Fibroblast of the conjunctiva (primary cell): ENCODE measurements at regions not wholly inside any gene's neighbourhood (a gene's known extent, or its start where the extent isn't known, plus 50 kb on each side); places are given as distances from the start of the nearest gene placed in this dataset.
"Not testable (repeated sequence)": the region's sequence is repeated elsewhere in the genome, so short reads cannot be mapped to it uniquely, and the experiment has no call there.

ENCODE experiments used
- DNase-seq: peaks from one replicate; pipeline ENCODE4 v3.0.0-alpha.2; 2010; ENCODE audit warnings: low read depth

DNA sequence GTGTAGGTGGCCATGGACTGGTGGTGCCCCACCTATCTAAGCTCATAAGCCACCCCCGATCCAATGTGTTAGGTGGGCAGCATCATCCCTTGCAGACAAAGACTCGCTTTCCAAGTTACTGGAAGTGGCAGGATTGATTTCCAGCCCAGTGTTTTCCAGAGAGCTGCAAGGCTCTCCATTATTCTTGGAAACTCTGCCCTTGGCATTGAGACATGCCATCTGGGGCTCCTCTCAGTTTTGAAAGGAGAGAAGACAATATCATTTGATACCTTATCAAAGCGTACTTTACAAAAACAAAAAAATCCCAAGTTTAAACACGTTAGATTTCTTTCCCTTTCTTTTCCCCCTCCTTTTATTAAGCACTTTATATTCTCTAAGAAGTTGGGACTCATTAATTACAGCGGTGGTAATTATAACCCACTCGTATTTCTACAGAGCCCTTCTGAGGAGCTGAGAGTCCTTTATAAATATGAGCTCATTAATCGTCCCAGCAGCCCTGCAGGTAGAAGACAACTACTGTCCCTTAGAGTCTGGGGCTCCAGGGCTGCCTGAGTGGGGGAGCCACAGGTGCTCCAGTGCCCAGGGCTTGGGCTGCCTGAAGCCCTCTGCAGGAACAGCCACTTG lies 226.1 kb downstream of the TLE3 start:
- DNase-seq = no peak

DNA sequence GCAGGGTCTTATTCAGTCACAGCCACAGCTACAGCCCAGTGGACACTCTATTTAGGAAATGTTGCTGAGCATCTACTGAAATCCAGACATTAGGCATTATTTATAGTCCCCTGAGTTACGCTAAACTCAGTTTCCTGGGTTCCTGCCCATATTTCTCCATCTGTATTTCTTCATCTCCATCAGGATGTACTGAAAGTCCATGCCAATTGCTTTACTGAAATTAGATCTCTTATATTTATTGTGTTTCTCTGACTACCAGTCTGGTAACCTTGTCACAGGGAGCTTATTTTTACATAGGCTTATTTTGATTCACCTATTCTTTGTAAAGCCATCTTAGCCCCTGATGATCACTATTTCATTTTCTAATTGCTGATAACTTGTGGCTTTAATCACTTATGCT lies 223.9 kb downstream of the TLE3 start:
- DNase-seq = no peak

DNA sequence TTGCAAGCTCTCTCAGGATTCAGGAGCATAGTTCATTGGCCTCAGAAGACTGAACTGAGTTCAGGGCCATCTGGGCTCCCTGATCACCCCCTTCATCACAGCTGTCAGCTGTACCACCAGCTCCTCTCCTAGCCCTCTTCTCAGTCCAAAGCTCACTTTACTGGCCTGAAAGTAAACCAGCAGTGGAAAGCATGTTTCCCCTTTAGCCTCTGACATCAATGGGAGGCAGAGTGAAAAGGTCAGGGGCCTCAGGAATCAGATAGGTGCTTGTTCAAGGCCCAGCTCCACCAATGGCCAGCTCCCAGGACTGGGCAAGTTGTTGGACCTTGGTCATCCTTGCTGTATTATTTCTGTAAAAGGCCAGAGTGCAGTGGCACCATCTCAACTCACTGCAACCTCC lies 223.4 kb downstream of the TLE3 start:
- no peak for DNase-seq

DNA sequence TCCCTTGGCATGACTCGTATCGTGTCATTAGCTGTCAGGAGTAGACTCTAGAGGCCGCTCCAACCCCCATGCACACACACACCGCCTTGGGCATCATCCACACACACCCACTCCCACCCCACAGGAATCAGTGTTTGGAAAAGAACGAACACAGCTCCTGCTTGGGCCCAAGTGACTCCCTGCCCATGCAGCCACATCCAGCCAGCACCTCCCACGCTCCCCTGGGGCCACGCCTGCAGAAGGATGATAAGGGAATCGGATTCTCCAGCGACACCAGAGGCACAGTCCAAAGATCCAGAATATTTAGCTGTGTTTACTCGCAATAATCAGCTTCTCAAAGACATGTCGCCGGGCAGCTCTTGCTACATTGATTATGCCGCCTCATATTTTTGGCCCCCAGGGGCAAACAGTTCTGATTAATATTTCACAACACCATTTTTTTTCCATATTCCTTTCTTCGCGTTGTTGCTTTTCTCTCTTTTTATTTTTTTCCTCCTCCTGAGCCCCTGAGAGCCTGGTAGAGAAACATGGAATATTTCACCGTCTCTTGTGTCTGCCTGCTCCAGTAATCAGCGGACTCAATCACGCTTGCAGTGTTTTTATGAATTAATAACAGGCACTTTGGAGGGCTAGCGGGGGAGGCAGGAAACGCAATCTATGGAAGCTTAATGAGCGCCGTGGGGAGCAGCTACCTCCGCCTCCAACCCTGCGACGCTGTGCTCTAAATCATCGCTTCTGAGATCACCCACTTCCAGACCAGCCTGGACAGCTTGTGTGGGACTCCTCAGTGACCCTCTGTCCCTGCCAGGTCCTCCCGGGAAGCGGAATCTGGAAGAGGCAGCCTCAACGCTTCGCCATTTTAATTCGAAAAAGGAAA lies 221.4 kb downstream of the TLE3 start:
- no peak for DNase-seq

DNA sequence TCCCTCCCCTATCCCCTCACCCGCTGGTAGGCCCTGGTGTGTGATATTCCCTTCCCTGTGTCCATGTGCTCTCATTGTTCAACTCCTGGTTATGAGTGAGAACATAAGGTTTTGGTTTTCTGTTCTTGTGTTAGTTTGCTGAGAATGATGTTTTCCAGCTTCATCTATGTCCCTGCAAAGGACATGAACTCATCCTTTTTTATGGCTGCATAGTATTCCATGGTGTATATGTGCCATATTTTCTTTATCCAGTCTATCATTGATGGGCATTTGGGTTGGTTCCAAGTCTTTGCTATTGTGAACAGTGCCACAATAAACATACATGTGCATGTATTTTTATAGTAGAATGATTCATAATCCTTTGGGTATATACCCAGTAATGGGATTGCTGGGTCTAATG lies 217.8 kb downstream of the TLE3 start:
- DNase-seq = not testable (repeated sequence)

DNA sequence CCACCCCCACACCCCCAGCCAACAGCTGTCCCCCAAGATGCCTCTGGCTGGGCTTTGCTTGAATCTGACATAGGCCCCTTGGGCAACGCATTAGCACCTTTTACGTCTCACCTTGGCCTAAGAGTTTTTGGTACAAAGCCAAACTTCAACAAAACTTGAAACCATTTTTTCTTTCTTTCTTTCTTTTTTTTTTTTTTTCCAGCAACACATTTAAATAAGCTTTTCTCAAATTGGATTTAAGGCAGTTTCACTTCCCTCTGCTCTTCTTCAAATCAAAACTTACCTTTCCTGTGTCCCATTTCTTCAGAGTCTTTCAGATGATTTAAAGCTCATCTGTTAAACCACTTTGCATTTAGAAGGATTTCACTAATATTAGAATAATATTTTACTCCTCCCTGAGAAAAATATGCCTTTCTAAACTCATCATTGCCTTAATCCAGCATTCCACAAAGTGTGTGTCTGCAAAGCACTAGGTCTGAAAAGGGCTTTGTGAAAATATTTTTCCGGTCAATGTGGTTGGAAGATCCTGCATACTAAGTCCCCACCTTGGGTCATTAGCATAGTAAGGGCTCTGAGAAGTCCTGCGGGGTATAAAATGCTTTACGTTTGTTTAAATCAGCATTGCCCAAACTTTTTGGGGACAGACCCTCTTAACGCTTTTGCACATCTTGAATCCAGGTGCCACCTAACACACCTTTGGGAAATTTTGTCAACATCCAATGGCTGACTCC lies 217.0 kb downstream of the TLE3 start:
- no peak for DNase-seq

DNA sequence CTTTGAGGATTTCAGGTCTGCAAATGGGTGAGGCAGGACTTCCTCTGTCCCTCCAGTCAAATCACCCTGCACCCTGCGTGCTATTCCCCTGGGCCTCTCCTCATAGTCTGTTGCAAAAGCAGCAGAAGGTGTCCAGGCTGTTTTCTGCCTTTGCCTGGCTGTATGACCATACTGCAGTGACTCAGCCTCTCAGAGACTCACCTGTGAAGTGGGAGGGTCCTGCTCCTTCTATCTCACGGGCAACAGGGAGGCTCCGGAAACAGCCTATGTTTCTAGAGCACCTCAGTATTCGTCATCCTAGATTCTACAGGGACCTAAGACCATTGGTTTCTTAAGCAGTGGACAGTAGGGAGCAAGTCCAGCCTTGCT lies 216.4 kb downstream of the TLE3 start:
- no peak for DNase-seq

DNA sequence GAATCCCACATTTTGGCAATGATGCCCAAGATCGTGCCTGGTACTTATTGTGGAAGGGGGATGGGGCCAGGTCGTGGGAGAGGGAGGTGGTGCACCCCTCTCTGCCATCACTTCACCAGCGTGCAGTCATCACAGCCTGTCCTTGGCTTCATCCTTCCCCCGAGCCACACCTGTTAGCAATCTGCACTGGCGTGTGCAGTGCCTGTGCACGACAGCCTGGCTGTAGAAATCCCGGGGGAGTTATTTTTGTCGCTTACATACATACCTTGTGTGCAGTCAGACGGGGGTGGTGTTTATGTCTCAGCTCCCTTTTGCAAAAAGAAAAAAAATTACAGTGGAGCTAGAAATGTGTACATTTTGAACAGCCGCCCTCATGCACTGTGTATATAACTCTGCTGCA lies 216.0 kb downstream of the TLE3 start:
- no peak for DNase-seq

DNA sequence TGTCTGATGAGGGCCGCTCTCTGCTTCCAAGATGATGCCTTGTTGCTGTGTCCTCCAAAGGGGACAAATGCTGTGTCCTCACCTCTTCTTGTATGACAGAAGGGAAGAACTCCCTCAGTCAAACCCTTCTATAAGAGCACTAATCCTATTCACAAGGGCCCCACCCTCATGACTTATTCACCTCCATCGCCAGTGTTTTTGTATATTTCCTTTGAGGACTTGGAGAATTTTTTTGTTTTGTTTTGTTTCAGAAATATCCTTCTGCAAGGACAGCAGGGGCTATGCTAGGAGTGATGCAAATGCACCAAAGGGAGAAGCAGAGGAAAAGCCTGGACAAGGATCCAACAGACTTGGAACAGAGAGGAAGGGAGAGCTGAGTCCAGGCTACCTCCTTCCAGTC lies 214.4 kb downstream of the TLE3 start:
- no peak for DNase-seq

DNA sequence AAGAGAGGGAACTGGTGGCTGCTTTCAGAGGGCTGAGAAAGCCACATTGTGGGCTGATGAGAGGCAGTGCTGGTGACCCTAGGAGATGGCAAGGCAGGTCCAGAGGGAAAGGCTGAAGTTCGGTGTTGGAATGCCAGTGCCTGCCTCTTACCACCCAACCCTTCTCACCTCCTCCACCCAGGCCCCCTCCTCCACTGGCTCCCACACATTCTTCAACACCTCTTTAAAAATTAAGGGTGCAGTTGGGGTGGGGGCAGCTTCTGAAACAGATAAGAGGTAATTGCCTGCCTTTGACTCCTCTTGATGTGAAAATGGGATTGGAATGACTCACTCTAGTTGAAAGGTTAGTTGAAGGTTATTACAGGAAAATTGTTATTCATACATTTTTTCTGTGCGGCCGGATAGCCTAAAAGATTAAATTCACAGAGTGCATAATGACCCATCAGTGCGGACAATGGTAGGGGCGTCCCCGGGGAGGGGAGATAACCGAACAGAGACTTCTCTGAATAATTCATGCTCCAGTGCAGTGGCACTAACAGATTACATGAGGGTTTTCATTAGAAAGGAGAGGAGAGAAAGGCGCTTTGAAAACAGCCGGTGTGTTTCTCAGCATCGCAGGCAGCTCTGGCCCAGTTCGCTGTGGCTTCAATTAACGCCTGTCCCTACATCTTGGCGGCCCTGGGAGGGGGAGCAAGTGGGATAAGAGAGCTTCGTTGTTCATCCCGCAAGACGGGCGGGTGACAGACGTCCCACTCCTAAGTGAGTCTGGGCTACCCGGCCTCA lies 212.4 kb downstream of the TLE3 start:
- no peak for DNase-seq

DNA sequence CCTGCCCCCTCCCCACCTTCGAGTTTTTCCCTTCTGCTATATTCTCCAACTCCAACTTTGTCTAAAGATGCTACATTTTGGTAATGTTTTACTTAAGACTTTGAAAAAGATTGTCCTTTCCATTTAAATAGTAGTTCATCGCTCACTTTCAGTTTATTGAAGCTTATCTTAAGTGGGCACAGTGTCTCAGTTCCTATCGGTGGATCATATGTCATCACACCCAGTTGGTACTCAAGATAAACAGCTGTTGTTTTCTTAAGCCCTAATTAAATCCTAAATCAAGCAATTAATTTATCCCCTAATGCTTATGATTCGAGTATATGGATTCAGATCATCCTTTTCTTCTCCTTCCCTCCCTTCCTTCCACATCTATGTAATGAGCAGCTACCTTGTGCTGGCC lies 210.7 kb downstream of the TLE3 start:
- DNase-seq = no peak

DNA sequence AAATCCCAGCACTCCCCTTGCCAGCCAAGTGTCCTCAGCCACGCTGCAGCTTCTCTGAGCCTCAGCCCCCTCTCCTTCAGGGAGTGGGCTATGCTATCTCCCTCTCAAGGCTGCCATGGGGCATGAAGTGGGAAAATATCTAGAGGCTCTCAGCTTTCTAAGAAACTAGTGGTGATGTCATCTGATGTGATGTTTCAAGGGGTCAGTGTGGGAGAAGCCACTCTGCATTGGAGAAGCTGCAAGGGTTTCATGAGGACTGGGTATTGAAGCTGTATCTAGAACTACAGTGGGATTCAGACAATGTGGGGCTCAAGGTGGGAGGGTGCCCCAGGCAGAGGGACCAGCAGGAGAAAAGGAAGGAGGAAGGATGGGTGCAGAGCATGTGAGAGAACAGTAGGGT lies 210.2 kb downstream of the TLE3 start:
- no peak for DNase-seq

DNA sequence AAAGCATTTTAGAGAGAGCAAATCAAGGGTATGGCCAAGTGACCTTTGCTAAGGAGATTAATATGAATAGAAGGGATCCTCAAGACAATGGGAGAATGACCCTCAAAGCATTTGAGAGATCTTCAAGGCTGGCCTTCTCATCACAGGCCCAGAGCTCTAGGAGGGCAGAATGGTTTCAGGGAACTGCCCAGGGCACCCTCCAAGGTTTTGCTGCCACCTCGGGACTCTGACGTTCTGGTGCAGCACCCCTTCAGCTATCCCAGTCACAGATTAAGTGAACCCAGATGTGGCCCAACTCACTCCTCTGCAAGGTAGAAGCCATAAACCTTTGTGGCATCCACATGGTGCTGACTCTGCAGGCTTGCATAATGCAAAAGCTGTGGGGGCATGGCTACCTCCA lies 209.3 kb downstream of the TLE3 start:
- no peak for DNase-seq

DNA sequence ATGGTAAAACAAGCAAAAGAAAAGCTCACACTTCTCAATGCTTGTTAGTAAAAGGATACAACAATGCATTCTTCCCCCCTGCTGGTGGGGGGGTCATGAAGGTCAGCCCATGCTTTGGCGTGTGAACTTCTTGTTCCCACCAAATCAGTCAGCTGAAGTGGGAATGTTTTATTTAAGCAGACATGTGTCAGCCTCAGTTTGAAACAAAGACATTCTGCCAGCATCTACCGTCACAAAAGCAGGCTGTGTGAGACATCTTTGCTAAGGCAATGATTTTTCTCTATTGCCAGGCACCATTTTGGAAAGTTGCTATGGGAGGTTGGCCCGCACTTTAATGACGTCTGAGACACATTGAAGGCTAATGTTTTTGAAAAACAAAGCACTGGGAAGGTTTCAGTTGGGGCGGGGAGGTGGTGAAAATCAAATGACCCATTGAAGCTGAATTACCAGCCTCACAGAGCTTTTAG lies 206.6 kb downstream of the TLE3 start:
- no peak for DNase-seq

DNA sequence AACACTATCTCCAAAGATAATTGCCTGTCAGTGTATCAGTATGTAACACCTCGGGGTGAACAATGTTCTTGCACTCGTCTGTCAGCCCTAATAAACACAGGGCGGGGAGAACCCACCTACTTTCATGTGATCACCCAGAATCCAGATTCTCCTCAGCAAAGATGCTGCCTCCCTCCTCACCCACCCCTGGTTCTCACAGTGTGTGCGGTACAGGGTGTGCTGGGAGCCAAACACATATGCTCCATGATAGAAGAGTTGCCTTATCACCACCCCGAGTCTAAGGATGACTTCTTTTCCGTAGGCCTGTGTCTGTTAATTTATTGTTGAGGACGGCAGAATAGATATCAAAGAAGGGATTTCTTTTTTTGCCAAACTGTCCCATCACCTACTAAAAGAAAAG lies 206.1 kb downstream of the TLE3 start:
- DNase-seq = no peak

DNA sequence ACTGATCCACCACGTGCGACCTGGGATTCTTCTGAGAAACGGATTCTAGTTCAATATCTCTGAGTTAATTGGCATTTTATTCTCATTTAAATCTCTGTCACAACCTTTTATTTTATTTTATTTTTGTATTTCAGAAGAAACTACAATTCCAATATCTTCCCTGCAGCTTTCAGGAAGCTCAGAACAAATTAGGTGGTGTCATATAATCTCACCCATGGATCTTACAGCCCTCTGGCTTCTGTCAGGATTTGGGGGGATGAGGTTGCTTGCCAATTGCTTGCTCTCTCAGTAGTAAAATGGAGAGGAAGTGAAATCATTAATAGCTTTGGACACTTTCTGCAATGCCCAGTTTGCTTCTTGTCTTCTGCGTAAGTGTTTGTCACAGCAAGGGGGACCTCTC lies 205.4 kb downstream of the TLE3 start:
- DNase-seq = no peak

DNA sequence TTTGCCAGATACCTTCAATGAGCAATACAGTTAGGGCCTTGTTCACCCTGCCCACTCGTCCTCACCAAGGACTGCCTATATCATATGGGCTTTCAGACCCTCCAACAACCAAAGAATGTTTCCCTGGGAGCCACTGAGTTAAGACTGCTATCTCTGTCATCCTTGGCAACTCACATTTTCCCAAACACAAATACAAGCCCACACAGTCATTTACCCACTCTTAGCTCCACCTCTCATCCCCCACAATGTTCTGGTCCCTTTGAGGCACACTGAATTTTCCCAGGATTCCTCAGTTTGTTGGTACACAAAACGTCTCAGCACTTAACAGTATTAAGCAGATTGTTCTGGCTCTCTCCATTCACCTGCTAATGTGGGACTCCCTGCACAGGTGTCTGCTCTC lies 204.6 kb downstream of the TLE3 start:
- DNase-seq = no peak

DNA sequence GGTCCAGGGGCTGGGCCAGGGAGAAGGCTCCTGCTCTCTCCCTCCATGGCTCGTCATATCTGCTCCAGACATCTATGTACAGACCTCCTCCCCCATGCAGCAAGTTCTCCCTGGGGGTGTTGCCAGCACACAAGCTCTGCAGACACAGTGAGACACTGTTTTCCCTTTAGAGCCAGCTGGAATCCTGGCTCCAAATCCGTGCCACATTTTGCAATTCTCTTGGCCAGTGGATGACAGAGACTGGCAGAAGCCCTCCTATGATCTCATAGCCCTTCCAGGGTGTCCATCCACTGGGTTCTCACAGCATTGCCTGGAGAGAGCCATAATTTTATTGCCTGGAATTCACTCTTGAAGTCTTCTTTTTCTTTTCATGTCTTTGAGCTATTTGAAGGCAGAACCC lies 203.9 kb downstream of the TLE3 start:
- DNase-seq = peak; percentile 1

DNA sequence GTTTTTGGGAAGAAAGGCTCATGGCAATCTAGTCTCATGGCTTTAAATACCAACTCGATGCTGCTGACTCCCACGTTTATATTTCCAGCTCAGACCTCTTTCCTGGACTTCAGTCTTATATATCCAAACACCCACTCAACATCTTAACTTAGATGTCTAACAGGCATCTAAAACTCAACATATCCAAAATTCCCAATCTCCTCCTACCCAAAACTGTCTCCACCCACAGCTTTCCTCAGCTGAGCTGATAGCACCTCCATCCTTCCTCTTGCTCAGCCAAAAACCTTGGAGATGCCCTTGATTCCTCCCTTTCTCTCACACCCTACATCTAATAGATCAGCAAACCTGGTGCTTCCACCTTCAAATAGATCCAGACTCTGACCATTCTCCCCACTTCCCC lies 202.5 kb downstream of the TLE3 start:
- DNase-seq = no peak

DNA sequence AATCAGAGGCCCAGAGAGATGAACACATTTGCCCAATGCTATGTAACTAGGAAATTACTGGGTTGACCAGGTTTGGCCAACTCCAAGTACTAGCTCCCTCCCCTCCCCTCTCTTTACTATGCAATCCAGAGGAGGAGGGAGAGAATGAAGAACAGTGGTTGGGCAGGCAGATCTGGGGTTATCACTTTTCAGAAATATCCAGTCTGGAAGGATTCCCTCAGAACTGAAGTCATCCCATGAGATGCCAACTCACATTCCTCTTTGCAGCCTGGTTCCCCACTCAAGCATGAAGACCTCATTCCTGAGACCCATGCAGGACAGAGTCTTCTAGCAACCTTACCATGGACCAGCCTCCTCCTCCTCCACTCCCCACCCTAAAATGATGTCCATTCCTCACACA lies 201.1 kb downstream of the TLE3 start:
- no peak for DNase-seq

DNA sequence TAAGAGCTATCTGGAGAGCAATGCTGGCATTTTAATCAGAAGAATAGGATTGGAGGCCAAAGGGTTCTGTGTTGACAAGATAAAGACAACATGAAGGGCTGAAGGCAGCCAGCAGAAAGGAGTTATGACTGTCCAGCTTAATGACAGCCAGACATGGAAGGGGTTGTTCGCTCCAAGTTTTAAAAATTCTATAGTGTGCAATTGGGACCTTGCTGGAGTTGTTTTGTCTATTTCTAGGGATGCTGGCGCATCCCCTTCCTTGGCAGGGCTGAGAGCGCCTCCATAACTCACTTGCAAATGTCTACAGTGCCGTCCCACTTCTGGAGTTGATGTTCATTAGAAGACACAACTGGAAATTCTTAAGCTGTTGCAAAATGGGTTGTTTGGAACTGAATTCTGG lies 200.7 kb downstream of the TLE3 start:
- DNase-seq = no peak

DNA sequence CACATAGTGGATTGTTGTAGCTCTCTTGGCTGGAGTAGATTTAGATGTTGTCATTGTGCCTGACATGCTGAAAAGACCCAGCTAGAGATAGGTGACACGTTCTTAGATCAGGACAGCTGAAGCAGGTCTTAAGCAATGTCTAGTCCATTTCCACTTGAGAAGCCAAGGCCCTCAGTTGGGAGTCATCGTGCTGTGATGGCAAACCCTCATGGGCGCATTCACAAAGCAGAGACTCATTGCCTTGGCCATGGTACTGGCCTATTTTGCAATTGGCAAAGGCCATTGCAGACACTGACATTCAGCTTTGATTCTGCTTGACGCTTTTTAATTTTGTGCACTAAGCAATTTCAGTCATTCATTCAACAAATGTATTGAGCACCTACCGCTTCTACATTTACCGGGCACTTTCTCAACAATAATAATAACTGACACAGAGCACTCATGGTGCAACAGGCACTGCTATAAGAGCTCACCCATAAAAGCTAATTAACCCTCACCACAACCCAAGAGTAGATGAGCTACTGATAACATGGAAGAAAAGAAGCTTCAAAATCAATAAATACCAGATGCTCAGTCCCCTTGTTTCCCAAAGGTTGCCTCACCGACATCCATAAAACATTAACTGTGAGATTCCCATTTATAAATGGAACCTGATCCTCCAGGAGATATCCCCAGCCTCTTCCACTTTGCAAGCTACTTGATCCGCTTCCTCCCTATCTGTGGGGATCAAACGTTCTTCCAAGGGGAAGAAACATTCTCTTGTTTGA lies 200.1 kb downstream of the TLE3 start:
- no peak for DNase-seq
